SK-N-SH (cell line): ENCODE measurements at regions not wholly inside any gene's neighbourhood (a gene's known extent, or its start where the extent isn't known, plus 50 kb on each side); places are given as distances from the start of the nearest gene placed in this dataset.

Experiments used
- CTCF ChIA-PET: fragments of 300-600, 350-600 bp; formaldehyde crosslinking; extraction: SDS; loops from one replicate; lab custom pipeline; 2021; lab: Yijun Ruan, JAX
- POLR2A ChIA-PET: fragments of 350-600 bp; sonication (Branson Sonifier 250); formaldehyde crosslinking; extraction: SDS; loops from one replicate; lab custom pipeline; 2020; ENCODE audit warnings: antibody characterized with exemption, inconsistent platforms; lab: Yijun Ruan, JAX
- DNase-seq: peaks from one replicate; pipeline ENCODE4 v3.0.0; 2012
- H2AFZ ChIP-seq: fragments of 200-600 bp; sonication (generic); 2 replicates; pipeline ENCODE4 v1.8.1; 2016; ENCODE audit warnings: antibody characterized with exemption, mild to moderate bottlenecking, low read depth
- H3F3A ChIP-seq: fragments of 200-600 bp; sonication (generic); replicated peaks from 2 replicates; pipeline ENCODE3; 2016; ENCODE audit warnings: antibody characterized with exemption, mild to moderate bottlenecking; ENCODE audit not compliant: insufficient read depth
- H3K27ac ChIP-seq, 2 experiments: fragments of 200-500 bp in 1 of 2; fragments of 200-600 bp in 1 of 2; sonication (Bioruptor generic) in 1 of 2; sonication (generic), shearing (Covaris generic) in 1 of 2; 2 replicates each; pipeline versions ENCODE4 v1.5.1 to v1.6.1; 2014 to 2016; ENCODE audit warnings: low read depth in 2 of 2, inconsistent platforms in 1 of 2, low read length in 1 of 2, mild to moderate bottlenecking in 1 of 2, mixed read lengths in 1 of 2
- H3K27me3 ChIP-seq: fragments of 200-600 bp; sonication (generic), shearing (Covaris generic); 2 replicates; pipeline ENCODE4 v1.6.1; 2016; ENCODE audit warnings: mixed run types; ENCODE audit not compliant: insufficient read depth
- H3K36me3 ChIP-seq, 2 experiments: fragments of 200-500 bp in 1 of 2; fragments of 200-600 bp in 1 of 2; sonication (Bioruptor generic) in 1 of 2; sonication (generic) in 1 of 2; replicated peaks in 1 of 2; 2 replicates each; pipeline versions ENCODE3 to v1.5.1; 2014 to 2016; ENCODE audit warnings: low read length in 1 of 2, mild to moderate bottlenecking in 1 of 2; ENCODE audit not compliant: insufficient read depth in 2 of 2, control insufficient read depth in 1 of 2
- H3K4me1 ChIP-seq, 2 experiments: fragments of 200-500 bp in 1 of 2; fragments of 200-600 bp in 1 of 2; sonication (Bioruptor generic) in 1 of 2; sonication (generic), shearing (Covaris generic) in 1 of 2; 2 replicates each; pipeline versions ENCODE4 v1.5.1 to v1.6.1; 2014 to 2016; ENCODE audit warnings: low read depth in 1 of 2, low read length in 1 of 2, mixed run types in 1 of 2; ENCODE audit not compliant: insufficient read depth in 2 of 2, control insufficient read depth in 1 of 2
- H3K4me2 ChIP-seq: fragments of 200-600 bp; sonication (generic), shearing (Covaris generic); 2 replicates; pipeline ENCODE4 v1.6.1; 2017; ENCODE audit warnings: mixed run types
- H3K4me3 ChIP-seq, 2 experiments: fragments of 200-500 bp in 1 of 2; fragments of 200-600 bp in 1 of 2; sonication (Bioruptor generic) in 1 of 2; sonication (generic), shearing (Covaris generic) in 1 of 2; 2 replicates each; pipeline versions ENCODE4 v1.5.1 to v1.8.1; 2014 to 2016; ENCODE audit warnings: low read depth in 2 of 2, inconsistent platforms in 1 of 2, low read length in 1 of 2, mild to moderate bottlenecking in 1 of 2, mixed read lengths in 1 of 2, moderate library complexity in 1 of 2
- H3K79me2 ChIP-seq: fragments of 200-600 bp; sonication (generic); 2 replicates; pipeline ENCODE4 v1.8.1; 2017; ENCODE audit warnings: mild to moderate bottlenecking; ENCODE audit not compliant: insufficient read depth
- H3K9ac ChIP-seq: fragments of 200-600 bp; sonication (generic); 2 replicates; pipeline ENCODE4 v1.6.1; 2017; ENCODE audit warnings: mixed run types
- H3K9me2 ChIP-seq: fragments of 200-600 bp; sonication (generic); 2 replicates; pipeline ENCODE4 v1.6.1; 2017; ENCODE audit warnings: mixed run types
- H3K9me3 ChIP-seq: fragments of 200-600 bp; sonication (generic); 2 replicates; pipeline ENCODE4 v1.6.1; 2017; ENCODE audit warnings: mixed run types, mild to moderate bottlenecking, moderate library complexity
- H4K20me1 ChIP-seq: fragments of 200-600 bp; sonication (generic); 2 replicates; pipeline ENCODE4 v1.6.1; 2017; ENCODE audit warnings: mild to moderate bottlenecking, mixed run types; ENCODE audit not compliant: insufficient read depth
- FOXJ3 ChIP-seq: sonication (generic); formaldehyde crosslinking; IDR thresholded peaks from 2 replicates; pipeline ENCODE4 v1.5.1; 2020; ENCODE audit warnings: mild to moderate bottlenecking, missing genetic modification reagents
- MEF2A ChIP-seq: IDR thresholded peaks from 2 replicates; pipeline ENCODE4 v1.4.0; 2012; ENCODE audit warnings: low read depth, borderline replicate concordance
- RAD21 ChIP-seq: IDR thresholded peaks from 2 replicates; pipeline ENCODE4 v1.6.1; 2012; ENCODE audit warnings: mild to moderate bottlenecking, low read length
- TEAD4 ChIP-seq: IDR thresholded peaks from 2 replicates; pipeline ENCODE4 v1.4.0; 2012; ENCODE audit warnings: mild to moderate bottlenecking, borderline replicate concordance; ENCODE audit not compliant: insufficient read depth
- YY1 ChIP-seq: IDR thresholded peaks from 2 replicates; pipeline ENCODE4 v1.4.0; 2012; ENCODE audit warnings: low read depth, mild to moderate bottlenecking
- WGBS: methylation state at CpG from one replicate; pipeline ENCODE4 v1.1.6; 2017; ENCODE audit warnings: low lambda C conversion rate; 5-methylcytosine and 5-hydroxymethylcytosine counted together
- TF ChIP-seq, protein P1 (sequence below): IDR thresholded peaks from 2 replicates; pipeline ENCODE4 v1.4.0; 2012; ENCODE audit warnings: low read depth, borderline replicate concordance
- TF ChIP-seq, protein P2 (sequence below): IDR thresholded peaks from 2 replicates; pipeline ENCODE4 v1.6.1; 2012; ENCODE audit warnings: mild to moderate bottlenecking, low read depth, low read length, moderate library complexity
- TF ChIP-seq, protein P3 (sequence below): IDR thresholded peaks from 2 replicates; pipeline ENCODE4 v1.4.0; 2012; ENCODE audit warnings: low read depth
- TF ChIP-seq, protein P4 (sequence below): fragments of 150-350 bp; IDR thresholded peaks from 2 replicates; pipeline ENCODE4 v1.6.1; 2017; ENCODE audit warnings: antibody characterized with exemption, low read length, low read depth, borderline replicate concordance
- TF ChIP-seq, protein P5 (sequence below): IDR thresholded peaks from 2 replicates; pipeline ENCODE4 v1.4.0; 2012; ENCODE audit warnings: low read depth, borderline replicate concordance

DNA sequence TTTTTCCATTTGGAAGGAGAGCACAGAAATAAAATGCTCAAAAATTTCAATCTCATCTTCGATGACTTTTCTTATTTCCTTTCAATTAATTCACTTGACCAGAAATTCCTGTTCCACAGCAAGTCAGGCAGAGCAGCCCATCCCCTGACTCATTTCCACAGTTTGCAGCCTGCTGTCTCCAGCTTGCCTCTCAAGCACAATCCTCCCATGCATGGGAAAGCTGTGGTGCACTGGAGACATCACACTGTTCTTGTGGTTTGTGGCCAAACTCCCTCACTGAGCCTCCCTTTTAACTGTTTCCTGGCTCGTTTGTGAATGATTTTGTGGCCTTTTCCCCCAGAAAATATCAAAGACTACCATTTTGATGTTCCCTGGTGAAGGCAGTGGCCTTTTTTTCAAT, 114.0 kb upstream of the ENPEP start:
- H3K27ac ChIP-seq = no peak overlapping the region
- no peaks in the 10 kb centered on the region for H3K27me3 ChIP-seq
- no peak overlapping the region for H3K4me2 ChIP-seq
- TF ChIP-seq, protein P1, sequence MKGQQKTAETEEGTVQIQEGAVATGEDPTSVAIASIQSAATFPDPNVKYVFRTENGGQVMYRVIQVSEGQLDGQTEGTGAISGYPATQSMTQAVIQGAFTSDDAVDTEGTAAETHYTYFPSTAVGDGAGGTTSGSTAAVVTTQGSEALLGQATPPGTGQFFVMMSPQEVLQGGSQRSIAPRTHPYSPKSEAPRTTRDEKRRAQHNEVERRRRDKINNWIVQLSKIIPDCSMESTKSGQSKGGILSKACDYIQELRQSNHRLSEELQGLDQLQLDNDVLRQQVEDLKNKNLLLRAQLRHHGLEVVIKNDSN = no peak
- TF ChIP-seq MEF2A = no peak
- TF ChIP-seq, protein P2, sequence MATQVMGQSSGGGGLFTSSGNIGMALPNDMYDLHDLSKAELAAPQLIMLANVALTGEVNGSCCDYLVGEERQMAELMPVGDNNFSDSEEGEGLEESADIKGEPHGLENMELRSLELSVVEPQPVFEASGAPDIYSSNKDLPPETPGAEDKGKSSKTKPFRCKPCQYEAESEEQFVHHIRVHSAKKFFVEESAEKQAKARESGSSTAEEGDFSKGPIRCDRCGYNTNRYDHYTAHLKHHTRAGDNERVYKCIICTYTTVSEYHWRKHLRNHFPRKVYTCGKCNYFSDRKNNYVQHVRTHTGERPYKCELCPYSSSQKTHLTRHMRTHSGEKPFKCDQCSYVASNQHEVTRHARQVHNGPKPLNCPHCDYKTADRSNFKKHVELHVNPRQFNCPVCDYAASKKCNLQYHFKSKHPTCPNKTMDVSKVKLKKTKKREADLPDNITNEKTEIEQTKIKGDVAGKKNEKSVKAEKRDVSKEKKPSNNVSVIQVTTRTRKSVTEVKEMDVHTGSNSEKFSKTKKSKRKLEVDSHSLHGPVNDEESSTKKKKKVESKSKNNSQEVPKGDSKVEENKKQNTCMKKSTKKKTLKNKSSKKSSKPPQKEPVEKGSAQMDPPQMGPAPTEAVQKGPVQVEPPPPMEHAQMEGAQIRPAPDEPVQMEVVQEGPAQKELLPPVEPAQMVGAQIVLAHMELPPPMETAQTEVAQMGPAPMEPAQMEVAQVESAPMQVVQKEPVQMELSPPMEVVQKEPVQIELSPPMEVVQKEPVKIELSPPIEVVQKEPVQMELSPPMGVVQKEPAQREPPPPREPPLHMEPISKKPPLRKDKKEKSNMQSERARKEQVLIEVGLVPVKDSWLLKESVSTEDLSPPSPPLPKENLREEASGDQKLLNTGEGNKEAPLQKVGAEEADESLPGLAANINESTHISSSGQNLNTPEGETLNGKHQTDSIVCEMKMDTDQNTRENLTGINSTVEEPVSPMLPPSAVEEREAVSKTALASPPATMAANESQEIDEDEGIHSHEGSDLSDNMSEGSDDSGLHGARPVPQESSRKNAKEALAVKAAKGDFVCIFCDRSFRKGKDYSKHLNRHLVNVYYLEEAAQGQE = no peak
- no peak for TF ChIP-seq FOXJ3 (CRISPR knock-in tag)
- TF ChIP-seq, protein P3, sequence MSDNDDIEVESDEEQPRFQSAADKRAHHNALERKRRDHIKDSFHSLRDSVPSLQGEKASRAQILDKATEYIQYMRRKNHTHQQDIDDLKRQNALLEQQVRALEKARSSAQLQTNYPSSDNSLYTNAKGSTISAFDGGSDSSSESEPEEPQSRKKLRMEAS = no peak
- no peak for TF ChIP-seq YY1
- TF ChIP-seq, protein P4, sequence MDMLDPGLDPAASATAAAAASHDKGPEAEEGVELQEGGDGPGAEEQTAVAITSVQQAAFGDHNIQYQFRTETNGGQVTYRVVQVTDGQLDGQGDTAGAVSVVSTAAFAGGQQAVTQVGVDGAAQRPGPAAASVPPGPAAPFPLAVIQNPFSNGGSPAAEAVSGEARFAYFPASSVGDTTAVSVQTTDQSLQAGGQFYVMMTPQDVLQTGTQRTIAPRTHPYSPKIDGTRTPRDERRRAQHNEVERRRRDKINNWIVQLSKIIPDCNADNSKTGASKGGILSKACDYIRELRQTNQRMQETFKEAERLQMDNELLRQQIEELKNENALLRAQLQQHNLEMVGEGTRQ = no peak
- TF ChIP-seq, protein P5, sequence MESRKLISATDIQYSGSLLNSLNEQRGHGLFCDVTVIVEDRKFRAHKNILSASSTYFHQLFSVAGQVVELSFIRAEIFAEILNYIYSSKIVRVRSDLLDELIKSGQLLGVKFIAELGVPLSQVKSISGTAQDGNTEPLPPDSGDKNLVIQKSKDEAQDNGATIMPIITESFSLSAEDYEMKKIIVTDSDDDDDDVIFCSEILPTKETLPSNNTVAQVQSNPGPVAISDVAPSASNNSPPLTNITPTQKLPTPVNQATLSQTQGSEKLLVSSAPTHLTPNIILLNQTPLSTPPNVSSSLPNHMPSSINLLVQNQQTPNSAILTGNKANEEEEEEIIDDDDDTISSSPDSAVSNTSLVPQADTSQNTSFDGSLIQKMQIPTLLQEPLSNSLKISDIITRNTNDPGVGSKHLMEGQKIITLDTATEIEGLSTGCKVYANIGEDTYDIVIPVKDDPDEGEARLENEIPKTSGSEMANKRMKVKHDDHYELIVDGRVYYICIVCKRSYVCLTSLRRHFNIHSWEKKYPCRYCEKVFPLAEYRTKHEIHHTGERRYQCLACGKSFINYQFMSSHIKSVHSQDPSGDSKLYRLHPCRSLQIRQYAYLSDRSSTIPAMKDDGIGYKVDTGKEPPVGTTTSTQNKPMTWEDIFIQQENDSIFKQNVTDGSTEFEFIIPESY = no peak
- TF ChIP-seq TEAD4 = no peak
- TF ChIP-seq RAD21 = no peak
- no peaks in the 10 kb centered on the region for H4K20me1 ChIP-seq
- no peak overlapping the region for H3K9ac ChIP-seq
- no peaks in the 10 kb centered on the region for H3K36me3 ChIP-seq
- DNase-seq = no peak
- no peaks in the 10 kb centered on the region for H3K9me2 ChIP-seq
- H3K79me2 ChIP-seq = no peaks in the 10 kb centered on the region
- no peak overlapping the region for H2AFZ ChIP-seq
- POLR2A ChIA-PET = no interaction called here
- H3K9me3 ChIP-seq = no peaks in the 10 kb centered on the region
- H3K4me1 ChIP-seq = no peaks in the 10 kb centered on the region
- WGBS = 2% methylated on average over 2 of the region's 2 CpGs
- CTCF ChIA-PET = no interaction called here
- no peaks in the 10 kb centered on the region for H3F3A ChIP-seq
- H3K4me3 ChIP-seq = no peak overlapping the region
